HCT116 (cell line): ENCODE measurements at regions not wholly inside any gene's neighbourhood (a gene's known extent, or its start where the extent isn't known, plus 50 kb on each side); places are given as distances from the start of the nearest gene placed in this dataset.

ENCODE experiments used
- ATAC-seq: fragments of 200-7000 bp; cut with Tn5 transposase; 2 replicates; pipeline ENCODE4 v1.9.1; 2020; ENCODE audit warnings: mild to moderate bottlenecking, moderate library complexity
- BruUV-seq: library from RNA; stranded (reverse); fragments of 400-500 nt; replicated peaks from 2 replicates; lab custom pipeline; 2021; lab: Mats Ljungman, UMichigan
- CTCF ChIA-PET: fragments of 300-600 bp; sonication (Branson Sonifier 250); formaldehyde crosslinking; loops from one replicate; lab custom pipeline; 2021; ENCODE audit warnings: antibody characterized with exemption; lab: Charles Lee
- POLR2A ChIA-PET: fragments of 300-600, 350-600 bp; sonication (Branson Sonifier 250); formaldehyde crosslinking; loops from one replicate; lab custom pipeline; 2021; ENCODE audit warnings: antibody characterized with exemption; lab: Charles Lee
- RAD21 ChIA-PET, 2 experiments: fragments of 300-600 bp; sonication (Branson Sonifier 250); formaldehyde crosslinking; loops; one replicate each; lab custom pipeline; 2023; ENCODE audit warnings: low total read pairs in 2 of 2; ENCODE audit not compliant: uncharacterized antibody in 2 of 2, unreplicated experiment in 2 of 2, low non-redundant PET in 1 of 2; lab: Charles Lee
- DNase-seq: peaks from one replicate; pipeline ENCODE4 v3.0.0-alpha.2; 2010; ENCODE audit warnings: low read depth, low spot score
- H2AFZ ChIP-seq: fragments of 200-600 bp; shearing (Covaris generic), sonication (generic); 2 replicates; pipeline ENCODE4 v1.6.1; 2017; ENCODE audit warnings: low read depth, mixed run types, mixed read lengths, antibody characterized with exemption, low read length; ENCODE audit not compliant: poor library complexity, severe bottlenecking
- H3K27ac ChIP-seq: 2 replicates; pipeline ENCODE4 v1.5.1; 2012; ENCODE audit warnings: low read depth, low read length
- H3K27me3 ChIP-seq: fragments of 200-600 bp; sonication (generic); 2 replicates; pipeline ENCODE4 v1.6.1; 2016; ENCODE audit warnings: mixed run types, low read length, mixed read lengths; ENCODE audit not compliant: insufficient read depth
- H3K36me3 ChIP-seq, 2 experiments: fragments of 200-500 bp in 1 of 2; fragments of 200-600 bp in 1 of 2; sonication (Bioruptor generic) in 1 of 2; sonication (generic) in 1 of 2; 2 replicates each; pipeline versions ENCODE4 v1.5.1 to v1.6.1; 2014 to 2016; ENCODE audit warnings: low read length in 2 of 2, inconsistent platforms in 1 of 2, mixed read lengths in 1 of 2, mixed run types in 1 of 2; ENCODE audit not compliant: insufficient read depth in 2 of 2, control insufficient read depth in 1 of 2
- H3K4me1 ChIP-seq, 2 experiments: fragments of 200-600 bp in 1 of 2; sonication (generic) in 1 of 2; 2 replicates each; pipeline versions ENCODE4 v1.5.1 to v1.6.1; 2012 to 2017; ENCODE audit warnings: low read length in 2 of 2, inconsistent platforms in 1 of 2, mild to moderate bottlenecking in 1 of 2, mixed read lengths in 1 of 2, mixed run types in 1 of 2, moderate library complexity in 1 of 2; ENCODE audit not compliant: insufficient read depth in 2 of 2, control insufficient read depth in 1 of 2
- H3K4me2 ChIP-seq: fragments of 200-600 bp; sonication (generic); 2 replicates; pipeline ENCODE4 v1.6.1; 2017; ENCODE audit warnings: mixed run types, low read length, mixed read lengths
- H3K4me3 ChIP-seq, 2 experiments: fragments of 200-600 bp in 1 of 2; sonication (generic) in 1 of 2; replicated peaks in 1 of 2; 2 replicates each; pipeline ENCODE4 v1.5.1; 2011 to 2016; ENCODE audit warnings: low read length in 2 of 2, control low read depth in 1 of 2, low read depth in 1 of 2, mild to moderate bottlenecking in 1 of 2, mixed read lengths in 1 of 2, mixed run types in 1 of 2
- H3K79me2 ChIP-seq: fragments of 200-600 bp; sonication (generic); 2 replicates; pipeline ENCODE4 v1.6.1; 2017; ENCODE audit warnings: mild to moderate bottlenecking, mixed run types, low read length, moderate library complexity, mixed read lengths; ENCODE audit not compliant: insufficient read depth
- H3K9ac ChIP-seq: fragments of 200-600 bp; sonication (generic); 2 replicates; pipeline ENCODE4 v1.6.1; 2016; ENCODE audit warnings: low read length, mixed read lengths
- H3K9me2 ChIP-seq: fragments of 200-600 bp; sonication (generic), shearing (Covaris generic); 2 replicates; pipeline ENCODE4 v1.6.1; 2017; ENCODE audit warnings: mixed run types, mild to moderate bottlenecking, moderate library complexity; ENCODE audit not compliant: insufficient read depth
- H3K9me3 ChIP-seq, 2 experiments: fragments of 200-500 bp in 1 of 2; fragments of 200-600 bp in 1 of 2; sonication (Bioruptor generic) in 1 of 2; sonication (generic) in 1 of 2; 2 replicates each; pipeline ENCODE4 v1.6.1; 2014 to 2017; ENCODE audit warnings: low read length in 2 of 2, mixed read lengths in 2 of 2, inconsistent platforms in 1 of 2, low read depth in 1 of 2, mild to moderate bottlenecking in 1 of 2, mixed run types in 1 of 2, moderate library complexity in 1 of 2; ENCODE audit not compliant: control insufficient read depth in 1 of 2, insufficient read depth in 1 of 2
- H4K20me1 ChIP-seq: fragments of 200-600 bp; sonication (generic), shearing (Covaris generic); 2 replicates; pipeline ENCODE4 v1.6.1; 2017; ENCODE audit warnings: mixed run types, mild to moderate bottlenecking, moderate library complexity; ENCODE audit not compliant: insufficient read depth
- CEBPB ChIP-seq: IDR thresholded peaks from 2 replicates; pipeline ENCODE4 v1.6.1; 2012; ENCODE audit warnings: low read depth
- EZH2 ChIP-seq: fragments of 200-600 bp; sonication (generic); IDR thresholded peaks from 2 replicates; pipeline ENCODE4 v1.6.1; 2017; ENCODE audit warnings: antibody characterized with exemption, mixed run types
- POLR2AphosphoS5 ChIP-seq: IDR thresholded peaks from 2 replicates; pipeline ENCODE4 v1.6.1; 2011; ENCODE audit warnings: mild to moderate bottlenecking, low read depth, low read length, moderate library complexity
- RAD21 ChIP-seq: IDR thresholded peaks from 2 replicates; pipeline ENCODE4 v1.6.1; 2012; ENCODE audit warnings: low read depth, mild to moderate bottlenecking
- TCF7L2 ChIP-seq: IDR thresholded peaks from 2 replicates; pipeline ENCODE4 v1.7.0; 2011; ENCODE audit warnings: borderline replicate concordance, inconsistent platforms; ENCODE audit not compliant: insufficient read depth, insufficient read length; ENCODE audit errors: extremely low read depth
- ZNF274 ChIP-seq: fragments of 200-500 bp; sonication (Bioruptor generic); IDR thresholded peaks from 2 replicates; pipeline ENCODE4 v1.6.1; 2014; ENCODE audit warnings: mild to moderate bottlenecking, low read depth, low read length, inconsistent platforms
- intact Hi-C: fragments of 100-400 bp; cut with micrococcal nuclease; formaldehyde crosslinking; loops from 2 replicates; pipeline ENCODE4 v1.10.0; 2022
- TF ChIP-seq, protein P1 (sequence below), 3 experiments: fragments of 200-600 bp in 1 of 3; sonication (generic) in 1 of 3; IDR thresholded peaks in 2 of 3; conservative IDR thresholded peaks in 1 of 3; 2 replicates each; pipeline ENCODE4 v1.5.1; 2012 to 2017; ENCODE audit warnings: low read depth in 2 of 3, low read length in 2 of 3, antibody characterized with exemption in 1 of 3, borderline replicate concordance in 1 of 3, control low read depth in 1 of 3, mild to moderate bottlenecking in 1 of 3, mixed read lengths in 1 of 3, mixed run types in 1 of 3, moderate library complexity in 1 of 3; ENCODE audit not compliant: insufficient read depth in 1 of 3

DNA sequence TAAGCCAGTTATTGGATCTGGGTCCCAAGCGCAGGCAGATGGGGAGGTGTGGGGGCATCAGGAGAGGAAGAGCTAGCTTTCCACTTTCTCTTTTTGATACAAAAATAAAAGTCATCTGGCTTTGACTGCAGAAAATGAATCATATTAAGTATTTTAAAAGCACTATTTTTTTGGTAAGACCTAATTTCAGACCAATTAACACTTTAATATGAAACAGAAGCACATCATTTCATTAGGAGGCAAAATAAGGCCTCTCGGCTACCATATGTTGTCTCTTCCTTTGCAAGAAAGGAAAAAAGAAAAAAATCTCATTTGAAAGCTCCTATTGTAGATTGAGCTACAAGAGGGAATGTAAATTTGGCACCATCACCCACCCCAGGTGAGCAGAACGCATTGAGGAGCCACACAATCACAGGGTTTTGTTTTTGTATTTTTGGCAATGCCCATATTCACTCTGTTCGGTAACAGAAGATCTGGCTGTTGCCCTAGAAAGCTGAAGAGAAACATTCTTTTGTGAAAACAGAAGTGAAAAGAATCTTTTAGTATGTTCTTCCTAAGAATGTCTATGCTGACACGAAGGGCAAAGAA lies 390.7 kb upstream of the ETAA1 start (continued):
- no peak for TF ChIP-seq TCF7L2
- no peak for TF ChIP-seq RAD21
- TF ChIP-seq CEBPB = no peak
- no peak for TF ChIP-seq EZH2

DNA sequence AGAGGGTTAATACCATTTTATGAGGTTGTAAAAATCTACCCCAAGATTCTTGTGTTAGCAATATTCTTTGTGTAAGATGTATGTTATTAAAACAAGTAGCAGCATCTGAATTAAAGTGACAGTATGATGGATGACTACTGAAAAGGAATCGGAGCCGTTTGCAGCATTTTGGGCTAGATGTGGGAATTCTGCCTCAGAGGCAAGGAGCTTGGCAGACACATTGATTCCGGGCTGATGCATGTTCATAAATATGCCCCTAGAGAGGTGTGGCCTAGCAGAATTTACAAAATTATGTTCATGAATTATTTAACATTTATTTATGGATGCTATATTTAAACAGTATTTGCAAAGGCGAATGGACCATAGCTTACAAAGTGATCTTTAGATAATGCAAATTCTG lies 389.0 kb upstream of the ETAA1 start:
- no peaks in the 10 kb centered on the region for H3K27me3 ChIP-seq
- no peak for DNase-seq
- H3K36me3 ChIP-seq = no peaks in the 10 kb centered on the region
- peaks cover 0 to 8% of the 10 kb centered on the region in 2 experiments; a peak in 1 of 4 replicates for H3K9me3 ChIP-seq
- ChIA-PET POLR2A (no interaction called here), RAD21 (no interaction called here), CTCF (no interaction called here)
- BruUV-seq = no TSS peak
- no peak overlapping the region for H3K4me2 ChIP-seq
- no peak overlapping the region for H3K9ac ChIP-seq
- H4K20me1 ChIP-seq = no peaks in the 10 kb centered on the region
- no peaks in the 10 kb centered on the region for H3K9me2 ChIP-seq
- H3K79me2 ChIP-seq = no peaks in the 10 kb centered on the region
- intact Hi-C loops = no loop called here
- H3K4me3 ChIP-seq = no peak overlapping the region
- H3K27ac ChIP-seq = no peak overlapping the region
- TF ChIP-seq, protein P1, sequence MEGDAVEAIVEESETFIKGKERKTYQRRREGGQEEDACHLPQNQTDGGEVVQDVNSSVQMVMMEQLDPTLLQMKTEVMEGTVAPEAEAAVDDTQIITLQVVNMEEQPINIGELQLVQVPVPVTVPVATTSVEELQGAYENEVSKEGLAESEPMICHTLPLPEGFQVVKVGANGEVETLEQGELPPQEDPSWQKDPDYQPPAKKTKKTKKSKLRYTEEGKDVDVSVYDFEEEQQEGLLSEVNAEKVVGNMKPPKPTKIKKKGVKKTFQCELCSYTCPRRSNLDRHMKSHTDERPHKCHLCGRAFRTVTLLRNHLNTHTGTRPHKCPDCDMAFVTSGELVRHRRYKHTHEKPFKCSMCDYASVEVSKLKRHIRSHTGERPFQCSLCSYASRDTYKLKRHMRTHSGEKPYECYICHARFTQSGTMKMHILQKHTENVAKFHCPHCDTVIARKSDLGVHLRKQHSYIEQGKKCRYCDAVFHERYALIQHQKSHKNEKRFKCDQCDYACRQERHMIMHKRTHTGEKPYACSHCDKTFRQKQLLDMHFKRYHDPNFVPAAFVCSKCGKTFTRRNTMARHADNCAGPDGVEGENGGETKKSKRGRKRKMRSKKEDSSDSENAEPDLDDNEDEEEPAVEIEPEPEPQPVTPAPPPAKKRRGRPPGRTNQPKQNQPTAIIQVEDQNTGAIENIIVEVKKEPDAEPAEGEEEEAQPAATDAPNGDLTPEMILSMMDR (IDR thresholded peaks at IDR 0.05 in 2 of 3, conservative IDR thresholded peaks at IDR 0.05 in 1 of 3; ENCODE audit: borderline replicate concordance in 1 of 3, insufficient read depth in 1 of 3, low read depth in 2 of 3, low read length in 2 of 3) = no peak
- TF ChIP-seq ZNF274 (no peak), POLR2AphosphoS5 (no peak), CEBPB (no peak), RAD21 (no peak)
- TF ChIP-seq, all 23 proteins: peak for 0
- no peak for ATAC-seq
- H2AFZ ChIP-seq = no peak overlapping the region
- H3K4me1 ChIP-seq = no peaks in the 10 kb centered on the region
